ENCODE measurements at regions not wholly inside any gene's neighbourhood (a gene's known extent, or its start where the extent isn't known, plus 50 kb on each side); places are given as distances from the start of the nearest gene placed in this dataset.

- Histone ChIP-seq H3K4me3 (ENCODE audit: low read depth, low read length, poor library complexity, severe bottlenecking) (no peak overlapping the region), H3K27me3 (replicated peaks; ENCODE audit: insufficient read depth, low read depth, low read length, poor library complexity) (no peaks in the 10 kb centered on the region), H3K27ac (ENCODE audit: low read depth, low read length, poor library complexity, severe bottlenecking) (no peak overlapping the region), H3K36me3 (ENCODE audit: insufficient read depth, low read length, poor library complexity, severe bottlenecking) (no peaks in the 10 kb centered on the region), H3K9me3 (ENCODE audit: low read depth, low read length, poor library complexity, severe bottlenecking) (peaks cover 6% of the 10 kb centered on the region), H3K4me1 (ENCODE audit: insufficient read depth, low read length, poor library complexity, severe bottlenecking) (no peaks in the 10 kb centered on the region)
- DNase-seq (ENCODE audit: low spot score) = no peak
- BruUV-seq (replicated peaks) = no TSS peak
- intact Hi-C loops (cut with micrococcal nuclease; ENCODE audit: unreplicated experiment) = no loop called here
- POLR2A ChIA-PET (ENCODE audit: low non-redundant PET) = no interaction called here
- CTCF ChIA-PET = no interaction called here
- TF ChIP-seq CTCF (conservative IDR thresholded peaks at IDR 0.05; ENCODE audit: low read depth, low read length) = no peak
- TF ChIP-seq EZH2 (IDR thresholded peaks at IDR 0.05; ENCODE audit: borderline replicate concordance, low read depth, low read length, poor library complexity, severe bottlenecking) = no peak
Observed at GRCh38 chr21:16842696-16843035, 670.2 kb upstream of the CXADR start.

- ChIA-PET POLR2A (ENCODE audit: low non-redundant PET) (no interaction called here), CTCF (no interaction called here)
- Histone ChIP-seq H3K4me1 (ENCODE audit: insufficient read depth, low read length, poor library complexity, severe bottlenecking) (no peaks in the 10 kb centered on the region), H3K36me3 (ENCODE audit: insufficient read depth, low read length, poor library complexity, severe bottlenecking) (no peaks in the 10 kb centered on the region), H3K27me3 (replicated peaks; ENCODE audit: insufficient read depth, low read depth, low read length, poor library complexity) (no peaks in the 10 kb centered on the region), H3K4me3 (ENCODE audit: low read depth, low read length, poor library complexity, severe bottlenecking) (no peak overlapping the region), H3K9me3 (ENCODE audit: low read depth, low read length, poor library complexity, severe bottlenecking) (no peaks in the 10 kb centered on the region), H3K27ac (ENCODE audit: low read depth, low read length, poor library complexity, severe bottlenecking) (no peak overlapping the region)
- intact Hi-C loops (cut with micrococcal nuclease; ENCODE audit: unreplicated experiment) = no loop called here
- DNase-seq (ENCODE audit: low spot score) = no peak
- no peak for TF ChIP-seq EZH2 (IDR thresholded peaks at IDR 0.05; ENCODE audit: borderline replicate concordance, low read depth, low read length, poor library complexity, severe bottlenecking)
- no peak for TF ChIP-seq CTCF (conservative IDR thresholded peaks at IDR 0.05; ENCODE audit: low read depth, low read length)
- BruUV-seq (replicated peaks) = no TSS peak
Observed at GRCh38 chr21:16847211-16847610, 665.6 kb upstream of the CXADR start.

GRCh38 chr21:16851054-16851453, 661.8 kb upstream of the CXADR start:
- peaks cover 15% of the 10 kb centered on the region for H3K9me3 ChIP-seq (ENCODE audit: low read depth, low read length, poor library complexity, severe bottlenecking)
- no peaks in the 10 kb centered on the region for H3K27me3 ChIP-seq (replicated peaks; ENCODE audit: insufficient read depth, low read depth, low read length, poor library complexity)
- H3K36me3 ChIP-seq (ENCODE audit: insufficient read depth, low read length, poor library complexity, severe bottlenecking) = no peaks in the 10 kb centered on the region
- intact Hi-C loops (cut with micrococcal nuclease; ENCODE audit: unreplicated experiment) = no loop called here
- no peak overlapping the region for H3K27ac ChIP-seq (ENCODE audit: low read depth, low read length, poor library complexity, severe bottlenecking)
- TF ChIP-seq EZH2 (IDR thresholded peaks at IDR 0.05; ENCODE audit: borderline replicate concordance, low read depth, low read length, poor library complexity, severe bottlenecking) = no peak
- TF ChIP-seq CTCF (conservative IDR thresholded peaks at IDR 0.05; ENCODE audit: low read depth, low read length) = no peak
- no peak overlapping the region for H3K4me3 ChIP-seq (ENCODE audit: low read depth, low read length, poor library complexity, severe bottlenecking)
- H3K4me1 ChIP-seq (ENCODE audit: insufficient read depth, low read length, poor library complexity, severe bottlenecking) = no peaks in the 10 kb centered on the region
- ChIA-PET POLR2A (ENCODE audit: low non-redundant PET) (no interaction called here), CTCF (no interaction called here)
- BruUV-seq (replicated peaks) = no TSS peak
- DNase-seq (ENCODE audit: low spot score) = no peak

Data from A673 (cell line).